ENCODE measurements at regions not wholly inside any gene's neighbourhood (a gene's known extent, or its start where the extent isn't known, plus 50 kb on each side); places are given as distances from the start of the nearest gene placed in this dataset.
A peak's percentile ranks its signal among the peaks of the same experiment; 100 is the strongest.

DNA sequence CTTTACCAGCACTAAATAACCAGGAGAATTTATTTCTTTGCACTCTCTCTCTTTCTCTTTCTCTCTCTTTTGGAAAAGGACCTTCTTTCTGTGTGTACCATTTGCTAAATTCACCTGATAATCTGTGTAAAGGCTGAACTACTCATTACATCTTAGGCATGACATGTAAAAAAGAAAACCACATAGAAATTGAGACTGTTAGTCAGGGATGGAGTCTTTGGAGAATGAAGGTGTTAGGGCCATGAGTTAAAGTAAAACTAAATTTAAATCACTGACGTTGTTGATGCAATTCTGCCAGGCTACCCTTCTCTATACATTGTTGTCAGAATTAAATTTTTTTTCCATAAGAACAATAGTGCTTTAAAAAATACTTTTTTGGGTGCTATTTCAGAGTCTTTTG lies 263.3 kb downstream of the PTEN start:
- Mint-ChIP-seq H3K27ac (peak overlapping the region; percentile 7), H3K9me3 (no peaks in the 10 kb centered on the region), H3K36me3 (no peaks in the 10 kb centered on the region), H3K4me1 (peaks cover 5% of the 10 kb centered on the region), H3K4me3 (no peak overlapping the region), H3K27me3 (no peaks in the 10 kb centered on the region)
- ATAC-seq (ENCODE audit: low read depth) (no peak), DNase-seq (ENCODE audit: low spot score in 2 of 2) (no peak)

DNA sequence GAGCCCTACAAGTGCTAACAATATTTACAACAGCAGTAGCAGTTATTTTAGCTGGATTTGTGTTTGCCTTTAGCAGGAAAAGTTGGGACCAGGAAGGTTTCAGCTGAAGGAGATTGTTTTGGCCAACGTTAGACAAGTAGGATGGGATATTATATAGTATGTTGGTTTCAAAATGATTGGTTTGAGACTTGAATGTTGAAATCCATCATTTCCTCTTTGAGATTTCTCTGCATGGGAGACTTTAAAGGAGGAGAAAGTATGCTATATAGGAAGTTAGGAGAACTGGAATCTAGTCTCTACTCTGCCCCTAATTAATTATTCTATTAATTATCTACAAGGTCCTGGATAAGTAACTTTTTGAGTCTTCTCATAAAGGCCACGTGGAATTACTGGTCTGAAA lies 263.8 kb downstream of the PTEN start:
- no peak for DNase-seq (ENCODE audit: low spot score in 2 of 2)
- ATAC-seq (ENCODE audit: low read depth) = no peak
- no peak overlapping the region for H3K27ac Mint-ChIP-seq
- peaks cover 2% of the 10 kb centered on the region for H3K4me1 Mint-ChIP-seq
- H3K9me3 Mint-ChIP-seq = no peaks in the 10 kb centered on the region
- no peaks in the 10 kb centered on the region for H3K27me3 Mint-ChIP-seq
- H3K36me3 Mint-ChIP-seq = no peaks in the 10 kb centered on the region
- no peak overlapping the region for H3K4me3 Mint-ChIP-seq

DNA sequence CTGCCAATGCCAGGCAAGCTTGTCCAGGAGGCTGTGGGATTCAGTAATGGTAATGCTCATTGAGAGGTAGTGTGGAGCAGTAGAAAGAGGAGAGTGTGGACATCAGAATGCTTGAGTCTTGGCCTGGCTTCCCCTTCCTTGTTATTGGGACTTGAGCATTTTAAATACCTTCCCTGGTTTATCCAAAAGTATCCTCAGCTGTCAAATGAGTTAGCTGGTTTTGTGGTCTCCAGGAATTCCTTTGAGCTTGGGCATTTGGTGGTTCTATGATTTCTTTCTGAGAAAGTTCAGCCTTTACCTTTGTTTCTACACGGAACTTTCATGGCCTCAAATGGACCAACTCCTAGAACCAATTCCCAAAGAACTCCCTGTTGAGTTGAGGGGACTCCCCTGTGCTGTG lies 264.3 kb downstream of the PTEN start:
- Mint-ChIP-seq H3K27ac (no peak overlapping the region), H3K4me3 (no peak overlapping the region), H3K36me3 (no peaks in the 10 kb centered on the region), H3K27me3 (no peaks in the 10 kb centered on the region), H3K4me1 (peaks cover 2% of the 10 kb centered on the region), H3K9me3 (no peaks in the 10 kb centered on the region)
- no peak for ATAC-seq (ENCODE audit: low read depth)
- DNase-seq (ENCODE audit: low spot score in 2 of 2) = no peak

GRCh38 chr10:88129013-88129412 lies 265.6 kb downstream of the PTEN start:
- no peaks in the 10 kb centered on the region for H3K9me3 Mint-ChIP-seq
- H3K4me3 Mint-ChIP-seq = no peak overlapping the region
- H3K27ac Mint-ChIP-seq = no peak overlapping the region
- no peak for ATAC-seq (ENCODE audit: low read depth)
- no peaks in the 10 kb centered on the region for H3K36me3 Mint-ChIP-seq
- H3K27me3 Mint-ChIP-seq = no peaks in the 10 kb centered on the region
- no peak for DNase-seq (ENCODE audit: low spot score in 2 of 2)
- peaks cover 2% of the 10 kb centered on the region for H3K4me1 Mint-ChIP-seq

GRCh38 chr10:88130912-88131311 lies 267.5 kb downstream of the PTEN start:
- H3K4me3 Mint-ChIP-seq = no peak overlapping the region
- H3K36me3 Mint-ChIP-seq = peaks cover 3% of the 10 kb centered on the region
- DNase-seq (ENCODE audit: low spot score in 2 of 2) (no peak), ATAC-seq (ENCODE audit: low read depth) (no peak)
- no peak overlapping the region for H3K27ac Mint-ChIP-seq
- no peaks in the 10 kb centered on the region for H3K27me3 Mint-ChIP-seq
- peaks cover 3% of the 10 kb centered on the region for H3K9me3 Mint-ChIP-seq
- peaks cover 2% of the 10 kb centered on the region for H3K4me1 Mint-ChIP-seq

GRCh38 chr10:88131511-88132139 lies 268.2 kb downstream of the PTEN start:
- ATAC-seq (ENCODE audit: low read depth) = no peak
- H3K9me3 Mint-ChIP-seq = peaks cover 3% of the 10 kb centered on the region
- H3K4me3 Mint-ChIP-seq = no peak overlapping the region
- no peaks in the 10 kb centered on the region for H3K27me3 Mint-ChIP-seq
- H3K36me3 Mint-ChIP-seq = peaks cover 3% of the 10 kb centered on the region
- no peak overlapping the region for H3K27ac Mint-ChIP-seq
- DNase-seq (ENCODE audit: low spot score in 2 of 2) = no peak
- peaks cover under 1% of the 10 kb centered on the region for H3K4me1 Mint-ChIP-seq

- no peak overlapping the region for H3K27ac Mint-ChIP-seq
- H3K9me3 Mint-ChIP-seq = peaks cover 3% of the 10 kb centered on the region
- no peak for ATAC-seq (ENCODE audit: low read depth)
- DNase-seq (ENCODE audit: low spot score in 2 of 2) = no peak
- peaks cover 3% of the 10 kb centered on the region for H3K36me3 Mint-ChIP-seq
- H3K4me1 Mint-ChIP-seq = peaks cover 9% of the 10 kb centered on the region
- H3K4me3 Mint-ChIP-seq = no peak overlapping the region
- no peaks in the 10 kb centered on the region for H3K27me3 Mint-ChIP-seq
Measured at GRCh38 chr10:88136712-88137111, 273.3 kb downstream of the PTEN start.

GRCh38 chr10:88138319-88138848 lies 275.0 kb downstream of the PTEN start:
- Mint-ChIP-seq H3K27ac (no peak overlapping the region), H3K27me3 (no peaks in the 10 kb centered on the region), H3K4me1 (peaks cover 9% of the 10 kb centered on the region), H3K36me3 (peaks cover 3% of the 10 kb centered on the region), H3K9me3 (peaks cover 3% of the 10 kb centered on the region), H3K4me3 (no peak overlapping the region)
- no peak for DNase-seq (ENCODE audit: low spot score in 2 of 2)
- peak; percentile 44 for ATAC-seq (ENCODE audit: low read depth)

DNA sequence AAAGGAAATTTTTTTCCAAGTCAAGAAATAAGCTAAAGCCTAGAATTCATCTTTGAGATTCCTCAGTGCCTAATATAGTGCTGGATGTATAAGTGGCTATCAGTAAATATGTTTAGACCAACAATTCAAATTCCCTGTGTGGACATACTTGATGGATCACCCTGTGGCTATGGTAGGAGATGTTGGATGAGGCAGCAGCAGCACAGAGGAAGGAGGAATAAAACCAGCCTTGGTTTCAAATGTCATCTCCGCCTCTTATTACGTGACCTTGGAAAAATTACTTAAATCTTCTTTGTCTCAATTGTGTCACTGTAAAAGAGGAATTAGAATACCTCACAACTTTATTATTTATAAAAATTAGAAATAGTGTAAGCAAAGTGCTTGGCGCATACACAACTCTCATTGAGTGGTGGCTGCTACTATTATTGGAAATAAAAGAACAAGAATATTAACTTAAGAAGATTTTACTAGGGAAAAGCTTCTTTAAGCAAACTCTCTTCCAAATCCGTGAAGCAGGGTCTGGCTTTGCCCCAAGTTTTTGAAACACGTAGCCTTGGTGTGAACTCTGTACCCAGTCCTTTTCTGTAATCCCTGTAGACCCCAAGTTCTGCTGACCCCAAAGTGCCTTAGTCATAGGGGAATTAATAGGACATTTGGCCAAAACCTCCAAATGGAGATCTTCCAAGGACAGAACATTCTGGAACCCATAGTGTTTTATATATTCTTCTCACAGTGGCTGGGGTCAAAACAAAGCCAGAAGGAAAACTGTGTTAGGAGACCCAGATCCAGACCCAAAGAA lies 283.8 kb downstream of the PTEN start:
- Mint-ChIP-seq H3K27ac (no peak overlapping the region), H3K27me3 (no peaks in the 10 kb centered on the region), H3K9me3 (no peaks in the 10 kb centered on the region), H3K36me3 (no peaks in the 10 kb centered on the region), H3K4me1 (peaks cover 2% of the 10 kb centered on the region), H3K4me3 (no peak overlapping the region)
- no peak for ATAC-seq (ENCODE audit: low read depth)
- DNase-seq (ENCODE audit: low spot score in 2 of 2) = no peak

- DNase-seq (ENCODE audit: low spot score in 2 of 2) (no peak), ATAC-seq (ENCODE audit: low read depth) (no peak)
- no peaks in the 10 kb centered on the region for H3K36me3 Mint-ChIP-seq
- no peaks in the 10 kb centered on the region for H3K27me3 Mint-ChIP-seq
- H3K4me3 Mint-ChIP-seq = no peak overlapping the region
- no peak overlapping the region for H3K27ac Mint-ChIP-seq
- H3K4me1 Mint-ChIP-seq = peaks cover 13% of the 10 kb centered on the region
- H3K9me3 Mint-ChIP-seq = no peaks in the 10 kb centered on the region
Measured at GRCh38 chr10:88149906-88150305, 286.5 kb downstream of the PTEN start.

- H3K36me3 Mint-ChIP-seq = no peaks in the 10 kb centered on the region
- no peak overlapping the region for H3K27ac Mint-ChIP-seq
- no peaks in the 10 kb centered on the region for H3K27me3 Mint-ChIP-seq
- peaks cover 13% of the 10 kb centered on the region for H3K4me1 Mint-ChIP-seq
- no peak for DNase-seq (ENCODE audit: low spot score in 2 of 2)
- H3K4me3 Mint-ChIP-seq = no peak overlapping the region
- no peaks in the 10 kb centered on the region for H3K9me3 Mint-ChIP-seq
- ATAC-seq (ENCODE audit: low read depth) = no peak
Measured at GRCh38 chr10:88150339-88150738, 286.9 kb downstream of the PTEN start.

DNA sequence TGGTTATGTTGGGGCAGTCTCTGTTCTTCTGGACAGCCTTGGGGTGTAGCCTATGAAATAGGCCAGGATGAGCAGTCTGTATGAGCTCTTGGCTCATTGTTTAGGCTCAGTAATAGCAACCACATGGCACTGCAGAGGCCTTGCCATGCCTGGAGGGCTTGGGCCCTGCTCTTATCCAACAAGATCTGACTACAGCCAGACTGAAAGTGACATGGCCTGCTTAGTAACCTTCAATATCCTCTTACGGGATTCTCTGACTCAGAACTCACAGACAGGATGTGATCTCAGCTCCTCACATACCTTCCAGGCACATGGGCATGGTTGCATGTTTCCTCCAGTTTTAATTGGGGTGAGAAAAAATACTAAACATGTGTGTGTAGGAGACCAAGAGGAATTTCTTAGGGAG lies 289.3 kb downstream of the PTEN start:
- ATAC-seq (ENCODE audit: low read depth) = peak; percentile 45
- Mint-ChIP-seq H3K4me3 (no peak overlapping the region), H3K27ac (no peak overlapping the region), H3K9me3 (no peaks in the 10 kb centered on the region), H3K27me3 (no peaks in the 10 kb centered on the region), H3K36me3 (no peaks in the 10 kb centered on the region), H3K4me1 (peaks cover 13% of the 10 kb centered on the region)
- DNase-seq (ENCODE audit: low spot score in 2 of 2) = no peak

- Mint-ChIP-seq H3K4me3 (no peak overlapping the region), H3K27ac (no peak overlapping the region), H3K36me3 (no peaks in the 10 kb centered on the region), H3K27me3 (no peaks in the 10 kb centered on the region), H3K4me1 (peaks cover 16% of the 10 kb centered on the region), H3K9me3 (no peaks in the 10 kb centered on the region)
- ATAC-seq (ENCODE audit: low read depth) (no peak), DNase-seq (ENCODE audit: low spot score in 2 of 2) (no peak)
Measured at GRCh38 chr10:88154596-88155250, 291.3 kb downstream of the PTEN start.

- peaks cover 16% of the 10 kb centered on the region for H3K4me1 Mint-ChIP-seq
- no peak overlapping the region for H3K27ac Mint-ChIP-seq
- DNase-seq (ENCODE audit: low spot score in 2 of 2) = no peak
- no peaks in the 10 kb centered on the region for H3K27me3 Mint-ChIP-seq
- no peaks in the 10 kb centered on the region for H3K9me3 Mint-ChIP-seq
- H3K36me3 Mint-ChIP-seq = no peaks in the 10 kb centered on the region
- H3K4me3 Mint-ChIP-seq = no peak overlapping the region
- no peak for ATAC-seq (ENCODE audit: low read depth)
Measured at GRCh38 chr10:88156341-88156740, 292.9 kb downstream of the PTEN start.
